ENCODE measurements at regions not wholly inside any gene's neighbourhood (a gene's known extent, or its start where the extent isn't known, plus 50 kb on each side); places are given as distances from the start of the nearest gene placed in this dataset.

DNA sequence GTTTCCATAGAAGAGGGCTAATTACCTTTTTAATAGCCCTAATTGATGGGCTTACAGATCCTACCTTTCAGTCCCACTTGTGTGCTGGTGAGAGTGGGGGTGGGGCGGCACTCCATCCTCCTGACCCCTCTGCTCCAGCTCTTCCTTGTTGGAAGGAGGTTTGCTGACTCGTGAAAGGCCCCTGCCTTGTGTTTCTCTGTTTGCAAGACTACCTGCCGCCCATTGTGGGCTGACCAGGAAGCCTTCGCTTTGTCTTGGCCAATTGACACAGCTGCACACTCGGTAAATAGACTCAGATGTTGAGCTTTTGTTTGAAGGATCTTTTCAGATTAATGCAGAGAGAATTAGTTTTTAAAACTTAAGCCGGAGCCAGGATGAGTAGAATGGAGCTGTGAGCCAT lies 197.3 kb upstream of the HES1 start:
- no peak for DNase-seq

DNA sequence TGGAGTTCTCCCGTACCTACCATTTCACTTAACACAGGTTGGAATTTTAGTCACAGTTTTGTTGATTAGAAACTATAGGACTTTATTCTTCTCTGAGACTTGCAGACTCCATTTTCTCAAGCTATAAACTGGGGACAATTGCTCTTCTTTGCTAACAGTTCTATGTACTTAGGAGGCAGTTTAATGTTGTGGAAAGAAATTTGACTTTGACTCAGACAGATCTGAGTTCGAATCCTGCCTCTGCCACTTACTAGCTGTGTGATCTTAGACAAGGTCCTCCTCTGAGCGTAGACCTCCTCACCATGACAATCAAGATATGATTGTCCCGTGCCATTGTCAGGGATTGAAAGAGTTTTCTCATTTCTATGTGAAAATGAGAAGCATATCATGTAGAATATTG lies 196.4 kb upstream of the HES1 start:
- no peak for DNase-seq

DNA sequence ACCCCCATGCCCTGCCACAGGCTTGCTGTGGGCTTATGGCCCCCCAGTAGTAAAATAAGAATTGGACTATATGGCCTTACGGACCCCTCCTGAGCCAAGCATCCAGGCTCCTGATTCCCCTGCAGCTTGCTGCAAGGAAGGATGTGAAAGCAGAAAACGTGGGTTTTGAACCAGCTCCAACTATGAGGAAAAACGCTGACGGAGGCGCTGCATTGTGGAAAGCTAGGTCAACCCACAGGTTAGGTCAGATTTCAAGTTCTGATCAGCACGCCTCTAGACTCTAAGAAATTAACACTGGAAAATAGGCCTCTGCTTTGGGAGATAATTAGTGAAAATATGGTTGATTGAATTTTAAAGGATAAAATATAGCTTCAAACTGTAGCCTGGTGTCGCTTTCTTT lies 195.4 kb upstream of the HES1 start:
- no peak for DNase-seq

- DNase-seq, result no peak
Measured at GRCh38 chr3:193941486-193941885, 194.5 kb upstream of the HES1 start.

DNA sequence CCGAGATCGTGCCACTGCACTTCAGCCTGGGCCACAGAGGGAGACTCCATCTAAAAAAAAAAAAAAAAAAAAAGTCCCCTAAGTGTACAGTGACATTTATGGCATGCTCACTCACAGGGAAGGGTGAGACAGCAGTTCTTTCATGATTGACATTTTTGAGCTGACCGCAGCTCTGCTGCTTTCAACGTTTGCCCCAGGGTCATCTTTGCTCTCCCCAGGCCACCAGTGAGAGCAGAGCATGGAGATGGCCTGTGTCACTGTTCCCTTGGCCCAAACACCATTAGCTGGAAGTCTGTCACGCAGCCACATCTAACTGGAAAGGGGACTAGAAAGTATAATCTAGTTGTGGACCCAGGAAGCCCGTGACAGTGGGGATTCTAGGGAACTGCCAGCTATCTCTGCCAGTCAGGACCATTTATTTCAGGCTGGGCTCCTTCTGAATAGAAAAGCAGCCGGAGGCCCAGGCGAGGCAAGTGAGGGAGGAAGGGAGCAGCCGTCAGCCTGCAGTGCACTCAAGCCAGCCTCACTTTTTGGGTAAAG lies 193.4 kb upstream of the HES1 start:
- no peak for DNase-seq

DNA sequence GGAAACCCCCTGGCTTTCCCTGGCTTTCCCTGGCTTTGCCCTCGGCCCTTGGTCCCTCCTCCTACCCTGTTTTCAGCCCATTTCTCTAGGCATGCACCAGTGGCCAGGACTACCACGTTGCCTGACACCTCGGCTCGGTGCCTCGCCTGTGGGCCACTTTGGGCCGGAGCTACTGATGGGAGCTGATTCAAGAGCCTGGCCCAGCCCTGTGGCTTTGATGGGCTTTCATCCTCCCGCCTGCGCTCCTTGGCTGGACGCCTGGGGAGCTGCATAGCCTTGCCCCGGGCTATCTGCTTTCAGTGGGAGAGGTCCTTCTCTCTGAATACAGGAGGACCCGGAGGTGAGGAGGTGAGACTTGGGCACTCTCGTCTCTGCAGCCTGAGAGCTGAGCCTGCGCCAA lies 192.7 kb upstream of the HES1 start:
- DNase-seq, result no peak

DNA sequence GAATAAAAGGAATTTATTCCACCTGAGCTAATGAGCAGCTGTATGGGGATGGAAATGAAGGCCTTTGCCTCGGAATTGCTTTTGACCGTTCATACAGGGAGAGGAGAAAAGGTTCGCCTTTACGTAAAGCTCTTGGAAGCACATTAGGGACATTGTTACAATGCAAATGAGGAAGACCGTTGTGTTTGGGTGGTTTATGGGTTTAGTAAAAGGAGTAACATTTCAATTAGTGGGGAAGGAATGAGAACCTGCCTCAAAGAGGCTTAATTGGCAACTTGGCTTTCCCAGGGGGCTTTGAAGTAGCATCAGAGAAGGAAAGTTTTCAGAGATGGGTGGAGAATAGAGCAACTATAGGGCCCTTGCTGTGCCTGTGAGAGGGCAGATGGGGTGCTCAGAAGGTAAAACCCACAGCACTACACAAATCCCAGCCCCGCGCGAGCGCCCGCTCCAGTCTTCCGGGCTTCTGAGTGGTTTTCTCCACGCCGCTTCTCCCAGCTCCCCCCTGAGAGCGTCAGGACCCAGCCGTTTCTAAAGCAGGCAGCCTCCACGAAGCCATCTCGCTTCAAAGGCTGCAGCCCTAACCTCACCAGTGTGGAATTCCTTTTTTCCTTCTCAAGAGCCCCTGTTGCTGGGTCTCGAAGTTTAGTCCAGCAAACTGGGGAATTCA lies 192.0 kb upstream of the HES1 start:
- DNase-seq, result no peak

DNA sequence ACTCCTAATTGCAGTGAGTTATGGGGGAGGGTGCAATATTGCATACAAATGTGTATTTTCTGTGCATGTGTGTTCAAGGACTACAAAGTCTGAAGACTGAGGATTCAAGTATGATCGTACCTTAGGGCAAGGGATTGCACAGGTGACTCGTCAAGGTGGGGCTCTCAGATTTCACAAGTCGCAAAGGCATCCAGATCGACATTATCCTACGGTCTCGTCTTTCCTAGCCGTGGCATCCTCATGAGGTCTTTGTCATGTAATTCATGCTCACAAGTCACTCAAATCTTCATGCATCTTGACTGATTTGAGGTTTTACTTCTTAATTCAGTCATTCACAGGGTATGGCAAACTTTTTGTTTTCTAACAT lies 191.4 kb upstream of the HES1 start:
- no peak for DNase-seq

- DNase-seq, result no peak
Measured at GRCh38 chr3:193945143-193945542, 190.8 kb upstream of the HES1 start.

GRCh38 chr3:193946945-193947344 lies 189.0 kb upstream of the HES1 start:
- DNase-seq, result no peak

GRCh38 chr3:193947596-193947995 lies 188.4 kb upstream of the HES1 start:
- no peak for DNase-seq

- no peak for DNase-seq
Measured at GRCh38 chr3:193948459-193948858, 187.5 kb upstream of the HES1 start.

DNA sequence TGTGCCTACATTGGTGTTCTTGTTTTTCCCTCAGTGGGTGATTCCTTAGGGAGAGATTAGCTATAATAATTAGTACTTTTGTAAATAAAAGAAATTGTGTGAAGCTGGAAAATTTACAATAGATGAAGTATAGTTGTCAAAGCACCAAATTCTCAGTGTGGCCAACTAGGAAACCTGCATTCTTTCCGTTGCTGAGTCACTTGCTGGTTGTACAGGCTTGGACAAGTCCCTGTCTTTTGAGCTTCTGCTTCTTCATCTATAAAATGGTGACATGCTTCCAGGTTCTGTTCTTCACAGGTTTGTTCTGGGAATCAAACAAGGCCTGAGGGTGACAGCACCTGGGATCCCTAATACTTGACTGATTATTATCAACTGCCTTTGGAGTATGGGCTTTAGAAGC lies 184.1 kb upstream of the HES1 start:
- DNase-seq, result no peak

- no peak for DNase-seq
Measured at GRCh38 chr3:193954752-193955151, 181.2 kb upstream of the HES1 start.

DNA sequence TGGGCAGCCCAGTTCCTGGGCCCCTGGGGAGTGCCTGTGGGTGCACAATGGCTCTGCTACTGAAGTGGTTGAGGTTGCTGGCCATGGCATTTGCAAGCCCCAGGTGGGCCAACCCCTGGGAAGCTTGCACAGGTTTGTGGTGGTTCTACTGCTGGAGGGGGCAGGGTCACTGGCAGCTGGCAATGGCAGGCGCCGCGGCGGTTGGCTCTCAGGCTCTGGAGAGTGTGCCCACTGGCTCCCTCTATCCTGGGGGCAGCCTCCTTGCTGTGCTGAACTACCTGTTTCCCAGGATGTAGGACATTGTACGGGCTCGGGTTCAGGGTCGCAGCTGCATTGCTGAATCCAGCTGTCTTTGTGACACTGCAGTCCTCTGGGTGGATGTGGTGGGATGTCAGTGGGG lies 180.2 kb upstream of the HES1 start:
- DNase-seq, result no peak

GRCh38 chr3:193959861-193960260 lies 176.1 kb upstream of the HES1 start:
- no peak for DNase-seq

GRCh38 chr3:193960487-193961274 lies 175.3 kb upstream of the HES1 start:
- no peak for DNase-seq

GRCh38 chr3:193962986-193963685 lies 172.8 kb upstream of the HES1 start:
- no peak for DNase-seq

DNA sequence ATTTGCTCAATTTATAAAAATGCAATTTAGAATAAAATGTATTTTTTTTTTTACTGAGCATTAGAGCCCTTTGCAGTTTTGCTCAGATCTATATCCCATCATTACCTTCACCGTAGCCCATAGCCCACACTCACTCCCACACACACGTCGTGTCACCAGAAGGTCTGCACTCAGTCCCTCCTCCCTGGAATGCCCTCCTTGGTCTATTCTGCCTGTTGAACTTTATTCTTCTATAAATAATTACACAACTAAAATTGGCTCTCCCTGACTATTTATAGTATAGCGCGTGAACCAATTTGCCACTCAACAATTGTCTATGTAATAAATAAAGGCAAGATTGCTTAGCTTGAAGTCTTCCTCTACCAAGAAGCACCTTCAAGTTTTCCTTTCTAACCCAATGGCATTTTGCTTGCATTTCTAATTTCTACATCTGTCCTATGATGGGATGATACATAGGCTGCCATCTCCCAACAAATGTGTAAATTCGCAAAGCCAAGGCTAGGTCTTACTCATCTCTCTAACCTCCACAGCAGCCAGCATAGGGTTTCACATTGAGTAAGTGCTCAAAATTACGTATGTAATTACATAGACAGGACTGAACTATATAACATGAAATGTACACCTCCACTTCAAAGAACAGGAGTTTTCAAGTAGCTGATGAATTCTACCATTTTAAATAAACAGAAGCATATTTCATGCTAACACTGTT lies 172.0 kb upstream of the HES1 start:
- DNase-seq, result no peak

DNA sequence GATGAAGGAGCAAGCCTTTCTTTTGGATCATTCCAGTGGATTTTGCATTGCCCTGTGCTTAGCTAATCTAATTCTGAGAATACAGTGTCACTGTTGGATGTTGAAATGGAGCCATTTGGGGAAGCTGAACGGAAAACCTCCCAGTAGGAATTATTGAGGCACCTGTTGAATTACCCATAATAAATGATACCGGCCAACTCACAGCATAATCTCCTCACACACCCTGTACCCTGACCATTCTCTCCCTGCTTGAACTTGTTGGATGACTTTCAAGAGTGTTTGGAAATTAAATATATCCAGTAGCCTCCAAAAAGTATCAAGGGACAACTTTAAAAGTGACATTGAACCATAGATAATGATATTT lies 171.4 kb upstream of the HES1 start:
- DNase-seq, result no peak

GRCh38 chr3:193968380-193968974 lies 167.5 kb upstream of the HES1 start:
- DNase-seq, result no peak

- peak in 1 of 2 donors; percentile 8 for DNase-seq
Measured at GRCh38 chr3:193970131-193970772, 165.7 kb upstream of the HES1 start.

Data from CD4-positive, alpha-beta T cell treated with Interleukin-1 beta for 1 hour (primary cell).